DMS53 treated with DMSO at 0.1 percent for 48 hours (cell line): ENCODE measurements at regions not wholly inside any gene's neighbourhood (a gene's known extent, or its start where the extent isn't known, plus 50 kb on each side); places are given as distances from the start of the nearest gene placed in this dataset.

Experiments used
- DNase-seq: peaks from one replicate; lab custom pipeline; 2025; ENCODE audit not compliant: unreplicated experiment; lab: John Stamatoyannopoulos, UW

DNA sequence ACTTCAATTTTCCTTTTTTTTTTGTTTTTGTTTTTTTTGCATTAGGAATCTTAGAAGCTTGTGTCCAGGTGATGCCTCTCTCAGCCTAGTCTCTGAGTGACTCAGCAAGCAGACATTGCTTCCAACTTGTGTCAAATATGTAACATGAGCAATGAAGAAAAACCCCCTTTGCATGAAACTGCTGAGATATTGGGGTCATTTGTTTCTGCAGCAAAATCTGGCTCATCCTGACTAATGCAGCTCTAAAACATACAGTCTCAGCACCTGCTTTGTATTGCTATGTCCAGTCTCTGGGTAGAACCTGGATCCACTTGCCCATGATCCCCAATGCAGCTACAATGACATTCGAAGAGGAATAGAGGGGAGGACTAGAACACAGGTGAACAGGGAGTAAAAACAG lies 55.7 kb upstream of the LRFN2 start:
- no peak for DNase-seq

DNA sequence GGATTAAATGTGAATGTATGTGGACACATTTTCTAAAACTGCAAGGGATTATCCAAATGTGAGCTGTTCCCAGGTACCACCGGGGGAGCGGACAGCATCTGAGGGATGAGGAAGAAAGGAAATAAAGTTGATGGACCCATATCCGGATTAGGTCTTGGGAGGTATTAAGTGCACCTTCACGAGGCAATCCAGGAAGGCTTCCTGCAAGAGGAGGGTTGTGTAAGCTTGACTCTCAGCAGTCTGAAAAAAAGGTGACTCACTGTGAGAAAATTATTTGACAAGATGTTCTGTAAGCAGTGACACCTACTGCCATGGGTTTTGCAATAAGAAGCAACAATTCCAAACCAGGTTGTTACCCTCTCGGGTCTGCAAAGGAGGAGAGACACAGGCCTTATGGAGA lies 55.0 kb upstream of the LRFN2 start:
- no peak for DNase-seq

DNA sequence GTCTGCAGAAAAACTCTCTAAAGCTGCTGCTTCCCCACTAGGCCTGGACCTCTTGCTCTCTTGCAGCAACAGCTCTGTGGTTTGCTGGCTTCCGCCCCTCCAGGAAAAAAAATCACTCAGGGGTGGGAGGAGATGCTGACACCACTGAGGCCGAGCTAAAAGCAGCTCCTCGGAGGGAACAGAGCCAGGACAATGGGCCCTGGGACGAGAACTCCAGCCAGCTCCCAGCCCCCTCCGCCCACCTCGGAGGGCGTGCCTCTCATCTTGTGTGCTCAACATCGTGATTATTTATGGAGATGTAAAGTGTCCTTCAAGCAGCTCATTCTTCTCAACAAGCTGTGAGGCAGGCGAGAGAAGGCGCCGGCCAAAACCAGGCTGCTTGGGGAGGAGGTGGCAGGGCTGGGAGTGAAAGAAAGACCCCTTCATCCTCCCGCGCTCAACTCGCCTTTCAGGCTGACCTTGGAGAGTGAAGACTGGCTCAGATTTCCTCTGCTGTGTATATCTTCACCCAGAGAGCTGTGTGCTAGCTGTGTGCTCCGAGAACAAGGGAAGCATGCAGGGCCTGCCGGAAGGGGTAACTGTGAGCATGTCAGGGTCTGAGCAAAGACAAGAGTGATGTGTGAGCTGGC lies 53.5 kb upstream of the LRFN2 start:
- no peak for DNase-seq
